ENCODE measurements at regions not wholly inside any gene's neighbourhood (a gene's known extent, or its start where the extent isn't known, plus 50 kb on each side); places are given as distances from the start of the nearest gene placed in this dataset.
A peak's percentile ranks its signal among the peaks of the same experiment; 100 is the strongest.

DNA sequence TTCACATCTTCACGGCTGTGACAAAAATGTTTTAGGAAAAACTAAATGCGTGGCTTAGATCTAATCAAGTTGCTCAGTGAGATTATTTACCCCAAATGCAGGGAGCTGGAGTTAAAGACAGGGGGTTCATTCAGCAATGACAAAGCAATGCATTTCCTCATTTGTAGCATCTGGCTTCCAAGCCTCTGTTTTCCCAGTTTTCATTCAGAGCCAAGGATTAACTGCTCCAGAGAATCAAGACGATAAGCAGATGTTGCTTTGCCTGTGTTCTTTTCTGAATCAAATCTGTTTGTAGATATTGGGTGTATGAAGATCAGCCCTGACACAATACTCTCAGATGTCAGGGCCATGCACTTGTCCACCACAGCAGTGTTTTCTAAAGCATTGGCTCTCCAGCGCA is 147.4 kb upstream of the SIX2 start:
- no peaks in the 10 kb centered on the region for H3K27me3 ChIP-seq (ENCODE audit: insufficient read depth, low read depth, severe bottlenecking)
- H3K9me3 ChIP-seq (ENCODE audit: severe bottlenecking), result no peaks in the 10 kb centered on the region
- DNase-seq, result no peak
- no peaks in the 10 kb centered on the region for H3K36me3 ChIP-seq
- TF ChIP-seq CTCF (IDR thresholded peaks at IDR 0.05; ENCODE audit: low read depth, low read length), result no peak
- no peak overlapping the region for H3K27ac ChIP-seq
- no peak overlapping the region for H3K4me3 ChIP-seq (ENCODE audit: low read depth, low read length)

GRCh38 chr2:45154606-45155155 is 145.4 kb upstream of the SIX2 start:
- H3K27ac ChIP-seq, result no peak overlapping the region
- no peak for TF ChIP-seq CTCF (IDR thresholded peaks at IDR 0.05; ENCODE audit: low read depth, low read length)
- no peaks in the 10 kb centered on the region for H3K36me3 ChIP-seq
- peak; percentile 37 for DNase-seq
- H3K27me3 ChIP-seq (ENCODE audit: insufficient read depth, low read depth, severe bottlenecking), result no peaks in the 10 kb centered on the region
- no peak overlapping the region for H3K4me3 ChIP-seq (ENCODE audit: low read depth, low read length)
- H3K9me3 ChIP-seq (ENCODE audit: severe bottlenecking), result no peaks in the 10 kb centered on the region

- no peaks in the 10 kb centered on the region for H3K9me3 ChIP-seq (ENCODE audit: severe bottlenecking)
- no peak for DNase-seq
- TF ChIP-seq CTCF (IDR thresholded peaks at IDR 0.05; ENCODE audit: low read depth, low read length), result no peak
- no peaks in the 10 kb centered on the region for H3K36me3 ChIP-seq
- no peaks in the 10 kb centered on the region for H3K27me3 ChIP-seq (ENCODE audit: insufficient read depth, low read depth, severe bottlenecking)
- H3K4me3 ChIP-seq (ENCODE audit: low read depth, low read length), result no peak overlapping the region
- no peak overlapping the region for H3K27ac ChIP-seq
Observed at GRCh38 chr2:45154144-45154543, 144.9 kb upstream of the SIX2 start.

- no peaks in the 10 kb centered on the region for H3K9me3 ChIP-seq (ENCODE audit: severe bottlenecking)
- peak; percentile 71 for DNase-seq
- no peaks in the 10 kb centered on the region for H3K27me3 ChIP-seq (ENCODE audit: insufficient read depth, low read depth, severe bottlenecking)
- no peak overlapping the region; the same call in 1 of the 2 replicates for H3K27ac ChIP-seq
- no peaks in the 10 kb centered on the region for H3K36me3 ChIP-seq
- H3K4me3 ChIP-seq (ENCODE audit: low read depth, low read length), result no peak overlapping the region
- no peak for TF ChIP-seq CTCF (IDR thresholded peaks at IDR 0.05; ENCODE audit: low read depth, low read length)
Observed at GRCh38 chr2:45153121-45153520, 143.9 kb upstream of the SIX2 start.

- Histone ChIP-seq H3K27me3 (ENCODE audit: insufficient read depth, low read depth, severe bottlenecking) (no peaks in the 10 kb centered on the region), H3K4me3 (ENCODE audit: low read depth, low read length) (no peak overlapping the region), H3K36me3 (no peaks in the 10 kb centered on the region), H3K9me3 (ENCODE audit: severe bottlenecking) (no peaks in the 10 kb centered on the region), H3K27ac (no peak overlapping the region)
- TF ChIP-seq CTCF (IDR thresholded peaks at IDR 0.05; ENCODE audit: low read depth, low read length), result no peak
- DNase-seq, result no peak
Observed at GRCh38 chr2:45152691-45153090, 143.4 kb upstream of the SIX2 start.

Data from WERI-Rb-1 (cell line).